OCI-LY1 (cell line): ENCODE measurements at regions not wholly inside any gene's neighbourhood (a gene's known extent, or its start where the extent isn't known, plus 50 kb on each side); places are given as distances from the start of the nearest gene placed in this dataset.
"Not testable (repeated sequence)": the region's sequence is repeated elsewhere in the genome, so short reads cannot be mapped to it uniquely, and the experiment has no call there.

Experiments used
- CTCF ChIP-seq: fragments of 200-600 bp; sonication (generic), shearing (Covaris generic); IDR thresholded peaks from 2 replicates; pipeline ENCODE4 v1.5.1; 2017; ENCODE audit warnings: mild to moderate bottlenecking, antibody characterized with exemption, low read length, moderate library complexity, mixed read lengths
- EZH2 ChIP-seq: fragments of 200-600 bp; sonication (generic), shearing (Covaris generic); IDR thresholded peaks from 2 replicates; pipeline ENCODE4 v1.8.0; 2017; ENCODE audit warnings: borderline replicate concordance, mixed run types, mild to moderate bottlenecking, antibody characterized with exemption, low read length, moderate library complexity, mixed read lengths

- TF ChIP-seq CTCF, EZH2: not testable (repeated sequence)
These were observed 249.1 kb downstream of the TMEM121 start for GRCh38 chr14:105775349-105775923.
